HG03095 (cell line): ENCODE measurements at regions not wholly inside any gene's neighbourhood (a gene's known extent, or its start where the extent isn't known, plus 50 kb on each side); places are given as distances from the start of the nearest gene placed in this dataset.

Source experiments
- ATAC-seq: cut with Tn5 transposase; IDR thresholded peaks from one replicate; pipeline ENCODE4 v1.9.1; 2021; ENCODE audit warnings: moderate library complexity; ENCODE audit not compliant: unreplicated experiment

- no peak for ATAC-seq
Observed at GRCh38 chr5:60274747-60275146, 381.2 kb upstream of the PDE4D start.

- ATAC-seq: no peak
Observed at GRCh38 chr5:60271517-60271916, 378.0 kb upstream of the PDE4D start.

GRCh38 chr5:60267907-60268306, 374.4 kb upstream of the PDE4D start:
- no peak for ATAC-seq

GRCh38 chr5:60263346-60263745, 369.8 kb upstream of the PDE4D start:
- no peak for ATAC-seq

- no peak for ATAC-seq
Observed at GRCh38 chr5:60262576-60263295, 369.2 kb upstream of the PDE4D start.

- ATAC-seq: no peak
Observed at GRCh38 chr5:60261732-60262131, 368.2 kb upstream of the PDE4D start.

- ATAC-seq: no peak
Observed at GRCh38 chr5:60260658-60261057, 367.1 kb upstream of the PDE4D start.

GRCh38 chr5:60259730-60260129, 366.2 kb upstream of the PDE4D start:
- ATAC-seq: no peak

- no peak for ATAC-seq
Observed at GRCh38 chr5:60257596-60258271, 364.2 kb upstream of the PDE4D start.

- no peak for ATAC-seq
Observed at GRCh38 chr5:60256546-60256945, 363.0 kb upstream of the PDE4D start.

- peak; percentile 94 for ATAC-seq
Observed at GRCh38 chr5:60248901-60249300, 355.4 kb upstream of the PDE4D start.

GRCh38 chr5:60243713-60244112, 350.2 kb upstream of the PDE4D start:
- ATAC-seq: no peak

GRCh38 chr5:60232036-60232795, 338.7 kb upstream of the PDE4D start:
- ATAC-seq: no peak

GRCh38 chr5:60230456-60230855, 336.9 kb upstream of the PDE4D start:
- ATAC-seq: no peak

- ATAC-seq: no peak
Observed at GRCh38 chr5:60229691-60230185, 336.2 kb upstream of the PDE4D start.

- ATAC-seq: no peak
Observed at GRCh38 chr5:60228676-60229075, 335.1 kb upstream of the PDE4D start.

- ATAC-seq: no peak
Observed at GRCh38 chr5:60226128-60226527, 332.6 kb upstream of the PDE4D start.

GRCh38 chr5:60223342-60223741, 329.8 kb upstream of the PDE4D start:
- no peak for ATAC-seq

- no peak for ATAC-seq
Observed at GRCh38 chr5:60219921-60220320, 326.4 kb upstream of the PDE4D start.

- no peak for ATAC-seq
Observed at GRCh38 chr5:60210810-60211209, 317.3 kb upstream of the PDE4D start.

- no peak for ATAC-seq
Observed at GRCh38 chr5:60209146-60209840, 315.8 kb upstream of the PDE4D start.
